PC-9 (cell line): ENCODE measurements at regions not wholly inside any gene's neighbourhood (a gene's known extent, or its start where the extent isn't known, plus 50 kb on each side); places are given as distances from the start of the nearest gene placed in this dataset.

Experiments used
- BruUV-seq: library from RNA; stranded (reverse); fragments of 400-500 nt; replicated peaks from 2 replicates; lab custom pipeline; 2021; lab: Mats Ljungman, UMichigan
- CTCF ChIA-PET: fragments of 300-600 bp; sonication (Branson Sonifier 250); formaldehyde crosslinking; loops from one replicate; lab custom pipeline; 2022; ENCODE audit warnings: antibody characterized with exemption; lab: Charles Lee
- POLR2A ChIA-PET: fragments of 300-600 bp; sonication (Branson Sonifier 250); formaldehyde crosslinking; loops from one replicate; lab custom pipeline; 2022; ENCODE audit warnings: antibody characterized with exemption; ENCODE audit not compliant: unreplicated experiment; lab: Charles Lee
- DNase-seq, 2 experiments: peaks; one replicate each; pipeline versions ENCODE4 v3.0.0 to v3.0.0-alpha.2; 2015 to 2022; ENCODE audit warnings: mixed read lengths in 1 of 2
- H2AFZ ChIP-seq: fragments of 200-600 bp; sonication (generic); 2 replicates; pipeline ENCODE4 v1.8.1; 2017; ENCODE audit warnings: antibody characterized with exemption
- H3F3A ChIP-seq: fragments of 200-600 bp; sonication (generic); 2 replicates; pipeline ENCODE4 v1.8.1; 2017; ENCODE audit warnings: antibody characterized with exemption, mild to moderate bottlenecking, low read depth; ENCODE audit not compliant: insufficient read depth
- H3K27ac ChIP-seq: fragments of 200-600 bp; sonication (generic); 2 replicates; pipeline ENCODE4 v1.6.1; 2016; ENCODE audit warnings: mixed run types
- H3K27me3 ChIP-seq: fragments of 200-600 bp; sonication (generic); 2 replicates; pipeline ENCODE4 v1.6.1; 2016; ENCODE audit warnings: low read depth, mixed run types; ENCODE audit not compliant: insufficient read depth
- H3K36me3 ChIP-seq: fragments of 200-600 bp; sonication (generic); 2 replicates; pipeline ENCODE4 v1.6.1; 2016; ENCODE audit warnings: low read depth, mixed run types
- H3K4me1 ChIP-seq: fragments of 200-600 bp; sonication (generic); replicated peaks from 2 replicates; pipeline ENCODE4 v1.6.1; 2016; ENCODE audit warnings: mixed run types; ENCODE audit not compliant: insufficient read depth
- H3K4me2 ChIP-seq: fragments of 200-600 bp; sonication (generic); 2 replicates; pipeline ENCODE4 v1.6.1; 2017; ENCODE audit warnings: mixed run types
- H3K4me3 ChIP-seq: fragments of 200-600 bp; sonication (generic); 2 replicates; pipeline ENCODE4 v1.6.1; 2016; ENCODE audit warnings: mixed run types
- H3K79me2 ChIP-seq: fragments of 200-600 bp; sonication (generic); 2 replicates; pipeline ENCODE4 v1.6.1; 2017; ENCODE audit warnings: low read depth, mixed run types
- H3K9me2 ChIP-seq: fragments of 200-600 bp; sonication (generic); 2 replicates; pipeline ENCODE4 v1.8.1; 2017; ENCODE audit warnings: mild to moderate bottlenecking; ENCODE audit not compliant: insufficient read depth
- H3K9me3 ChIP-seq: fragments of 200-600 bp; sonication (generic); 2 replicates; pipeline ENCODE4 v1.8.1; 2016; ENCODE audit warnings: low read depth; ENCODE audit not compliant: insufficient read depth
- H4K20me1 ChIP-seq: fragments of 200-600 bp; sonication (generic); 2 replicates; pipeline ENCODE4 v1.8.1; 2017; ENCODE audit not compliant: insufficient read depth
- CTCF ChIP-seq: fragments of 200-600 bp; sonication (generic); conservative IDR thresholded peaks from 2 replicates; pipeline ENCODE4 v1.6.1; 2017; ENCODE audit warnings: mixed run types, antibody characterized with exemption, mild to moderate bottlenecking, moderate library complexity
- EZH2 ChIP-seq: fragments of 200-600 bp; sonication (generic); IDR thresholded peaks from 2 replicates; pipeline ENCODE4 v1.8.0; 2017; ENCODE audit warnings: antibody characterized with exemption, low read depth
- intact Hi-C: fragments of 100-400 bp; cut with micrococcal nuclease; formaldehyde crosslinking; loops from one replicate; pipeline ENCODE4 v1.10.0; 2022; ENCODE audit not compliant: unreplicated experiment

- Histone ChIP-seq H3K4me2 (no peak overlapping the region), H3K27me3 (peaks cover 74% of the 10 kb centered on the region), H3K4me1 (no peaks in the 10 kb centered on the region), H3K79me2 (no peaks in the 10 kb centered on the region), H4K20me1 (no peaks in the 10 kb centered on the region), H2AFZ (no peak overlapping the region), H3K27ac (no peak overlapping the region), H3K9me3 (no peaks in the 10 kb centered on the region), H3K4me3 (no peak overlapping the region), H3F3A (no peaks in the 10 kb centered on the region), H3K36me3 (no peaks in the 10 kb centered on the region), H3K9me2 (no peaks in the 10 kb centered on the region)
- no TSS peak for BruUV-seq
- no peak for DNase-seq
- TF ChIP-seq CTCF (no peak), EZH2 (no peak)
- intact Hi-C loops, result no loop called here
- CTCF ChIA-PET, result no interaction called here
- POLR2A ChIA-PET, result no interaction called here
Measured at GRCh38 chr5:2093859-2094615, 211.3 kb upstream of the IRX4 start.

- no peak for TF ChIP-seq EZH2
- no peak for TF ChIP-seq CTCF
- Histone ChIP-seq H3K27ac (no peak overlapping the region), H3K4me1 (no peaks in the 10 kb centered on the region), H3K9me3 (no peaks in the 10 kb centered on the region), H3K4me3 (no peak overlapping the region), H3K4me2 (no peak overlapping the region), H3K36me3 (no peaks in the 10 kb centered on the region), H4K20me1 (no peaks in the 10 kb centered on the region), H3K27me3 (peaks cover 53% of the 10 kb centered on the region), H2AFZ (no peak overlapping the region), H3K79me2 (no peaks in the 10 kb centered on the region), H3K9me2 (no peaks in the 10 kb centered on the region), H3F3A (no peaks in the 10 kb centered on the region)
- no peak for DNase-seq
- intact Hi-C loops, result no loop called here
- ChIA-PET POLR2A (no interaction called here), CTCF (interaction anchor here (0.5 kb wide), 1 partner anchor 12 kb away, joined by 5 read pairs; no protein-coding TSS in a partner anchor)
- BruUV-seq, result no TSS peak
Measured at GRCh38 chr5:2091921-2092320, 209.2 kb upstream of the IRX4 start.

- no peak overlapping the region for H3K4me3 ChIP-seq
- no peaks in the 10 kb centered on the region for H3K79me2 ChIP-seq
- H3F3A ChIP-seq, result no peaks in the 10 kb centered on the region
- no peaks in the 10 kb centered on the region for H3K4me1 ChIP-seq
- H3K4me2 ChIP-seq, result no peak overlapping the region
- CTCF ChIA-PET, result no interaction called here
- no peaks in the 10 kb centered on the region for H3K36me3 ChIP-seq
- POLR2A ChIA-PET, result no interaction called here
- intact Hi-C loops, result no loop called here
- no peak overlapping the region for H3K27ac ChIP-seq
- H3K9me3 ChIP-seq, result no peaks in the 10 kb centered on the region
- H3K9me2 ChIP-seq, result no peaks in the 10 kb centered on the region
- TF ChIP-seq CTCF (no peak), EZH2 (no peak)
- H3K27me3 ChIP-seq, result peaks cover 37% of the 10 kb centered on the region
- no peaks in the 10 kb centered on the region for H4K20me1 ChIP-seq
- H2AFZ ChIP-seq, result no peak overlapping the region
- no peak for DNase-seq
- no TSS peak for BruUV-seq
Measured at GRCh38 chr5:2087980-2088379, 205.3 kb upstream of the IRX4 start.
